SK-N-SH (cell line): ENCODE measurements at regions not wholly inside any gene's neighbourhood (a gene's known extent, or its start where the extent isn't known, plus 50 kb on each side); places are given as distances from the start of the nearest gene placed in this dataset.

Experiments
- RAD21 ChIP-seq: IDR thresholded peaks from 2 replicates; pipeline ENCODE4 v1.6.1; 2012; ENCODE audit warnings: mild to moderate bottlenecking, low read length
- TF ChIP-seq, protein P1 (sequence below): fragments of 200-600 bp; sonication (generic); IDR thresholded peaks from 2 replicates; pipeline ENCODE4 v1.6.1; 2017; ENCODE audit warnings: antibody characterized with exemption, mild to moderate bottlenecking, moderate library complexity

DNA sequence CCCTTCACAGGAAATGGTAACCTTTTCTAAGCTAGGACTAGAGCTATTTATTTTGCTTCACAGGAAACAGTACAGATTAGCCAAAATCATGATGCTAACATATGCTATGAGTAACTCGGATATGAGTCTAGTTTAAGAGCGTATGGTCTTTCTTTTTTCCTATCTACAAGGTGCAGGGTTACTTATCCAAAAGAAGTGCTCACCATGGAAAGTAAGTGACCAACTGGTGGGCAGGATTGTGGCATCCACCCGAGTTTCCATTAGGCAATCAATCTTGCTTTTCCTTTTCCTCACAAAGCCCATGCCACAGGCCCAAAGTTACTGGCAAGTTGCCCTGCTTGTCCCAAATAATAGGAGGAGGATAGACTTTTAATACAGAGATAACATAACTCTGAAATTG is 765.1 kb upstream of the POM121L12 start:
- TF ChIP-seq RAD21: no peak
- TF ChIP-seq, protein P1, sequence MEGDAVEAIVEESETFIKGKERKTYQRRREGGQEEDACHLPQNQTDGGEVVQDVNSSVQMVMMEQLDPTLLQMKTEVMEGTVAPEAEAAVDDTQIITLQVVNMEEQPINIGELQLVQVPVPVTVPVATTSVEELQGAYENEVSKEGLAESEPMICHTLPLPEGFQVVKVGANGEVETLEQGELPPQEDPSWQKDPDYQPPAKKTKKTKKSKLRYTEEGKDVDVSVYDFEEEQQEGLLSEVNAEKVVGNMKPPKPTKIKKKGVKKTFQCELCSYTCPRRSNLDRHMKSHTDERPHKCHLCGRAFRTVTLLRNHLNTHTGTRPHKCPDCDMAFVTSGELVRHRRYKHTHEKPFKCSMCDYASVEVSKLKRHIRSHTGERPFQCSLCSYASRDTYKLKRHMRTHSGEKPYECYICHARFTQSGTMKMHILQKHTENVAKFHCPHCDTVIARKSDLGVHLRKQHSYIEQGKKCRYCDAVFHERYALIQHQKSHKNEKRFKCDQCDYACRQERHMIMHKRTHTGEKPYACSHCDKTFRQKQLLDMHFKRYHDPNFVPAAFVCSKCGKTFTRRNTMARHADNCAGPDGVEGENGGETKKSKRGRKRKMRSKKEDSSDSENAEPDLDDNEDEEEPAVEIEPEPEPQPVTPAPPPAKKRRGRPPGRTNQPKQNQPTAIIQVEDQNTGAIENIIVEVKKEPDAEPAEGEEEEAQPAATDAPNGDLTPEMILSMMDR: no peak
